Urinary bladder (tissue), 3 donors: ENCODE measurements at regions not wholly inside any gene's neighbourhood (a gene's known extent, or its start where the extent isn't known, plus 50 kb on each side); places are given as distances from the start of the nearest gene placed in this dataset.

Source experiments
- DNase-seq: peaks from one replicate; pipeline ENCODE4 v3.0.0-alpha.2; 2015; ENCODE audit errors: extremely low spot score
- H3K27ac ChIP-seq: one replicate; pipeline ENCODE4 v1.5.1; 2013; ENCODE audit warnings: low read depth, mild to moderate bottlenecking, moderate library complexity
- H3K36me3 ChIP-seq: one replicate; pipeline ENCODE4 v1.6.1; 2013; ENCODE audit warnings: mild to moderate bottlenecking, moderate library complexity; ENCODE audit not compliant: insufficient read depth
- H3K4me1 ChIP-seq: one replicate; pipeline ENCODE4 v1.6.1; 2013; ENCODE audit warnings: mild to moderate bottlenecking, moderate library complexity; ENCODE audit not compliant: insufficient read depth
- H3K4me3 ChIP-seq: one replicate; pipeline ENCODE4 v1.5.1; 2013; ENCODE audit warnings: low read depth, low read length
- WGBS: extraction: QIAGEN DNeasy Blood & Tissue Kit; methylation state at CpG from one replicate; pipeline ENCODE4 v1.1.7; 2013; 5-methylcytosine and 5-hydroxymethylcytosine counted together
- donor health status: healthy with polysubstance abuse.
- donor health status: healthy.

DNA sequence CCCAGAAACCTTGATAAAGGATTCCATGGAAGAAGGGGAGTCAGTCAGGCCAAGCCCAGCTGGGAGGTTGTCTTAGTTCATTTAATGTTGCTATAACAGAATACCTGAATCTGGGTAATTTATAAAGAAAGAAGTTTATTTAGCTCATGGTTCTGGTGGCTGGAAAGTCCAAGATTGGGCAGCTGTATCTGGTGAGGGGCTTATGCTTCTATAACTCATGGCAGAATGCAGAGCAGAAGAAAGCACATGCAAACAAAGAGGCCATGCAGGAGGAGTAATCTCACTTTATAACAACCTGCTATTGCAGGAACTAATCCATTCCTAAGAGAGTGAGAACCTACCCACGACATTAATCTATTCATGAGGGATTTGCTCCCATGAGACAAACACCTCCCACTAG, 54.2 kb upstream of the ANKRD1 start:
- Histone ChIP-seq H3K4me3 (no peak overlapping the region), H3K27ac (no peak overlapping the region), H3K4me1 (no peaks in the 10 kb centered on the region), H3K36me3 (no peaks in the 10 kb centered on the region)
- DNase-seq = no peak
- 69% methylated on average over 1 of the region's 1 CpG for WGBS

DNA sequence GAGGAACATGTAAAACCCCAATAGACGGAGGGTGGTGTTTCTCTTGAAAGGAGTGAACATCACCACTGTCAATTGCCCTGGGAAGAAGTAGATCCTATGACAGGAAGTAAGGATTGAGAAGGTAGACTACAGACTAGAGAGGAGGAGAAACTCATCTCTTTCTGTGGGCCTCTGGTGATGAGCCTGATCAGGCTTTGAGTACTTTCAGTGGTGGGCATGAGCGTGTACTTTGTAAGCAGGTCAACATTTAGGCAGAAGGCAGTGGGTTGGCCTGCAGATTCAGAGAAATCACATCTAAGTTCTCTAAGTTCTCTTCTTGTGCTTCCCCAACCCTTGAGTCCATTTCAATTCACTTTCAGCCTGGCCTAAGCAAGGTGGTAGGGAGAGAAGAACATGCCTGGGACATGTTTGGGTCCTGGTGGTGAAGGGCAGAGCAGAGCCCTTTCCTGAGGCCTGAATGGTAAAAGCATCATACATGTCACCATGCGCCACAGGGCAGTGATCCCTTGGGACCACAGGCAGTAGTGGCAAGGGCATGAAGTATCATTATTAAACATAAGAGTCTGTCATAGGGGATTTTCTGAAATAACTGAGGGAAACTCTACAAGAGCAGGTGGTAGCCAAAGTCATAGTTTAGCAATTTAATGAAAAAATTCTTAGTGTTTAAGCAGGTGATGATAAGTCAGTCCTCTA, 56.4 kb upstream of the ANKRD1 start:
- WGBS = 94% methylated on average over 3 of the region's 3 CpGs

GRCh38 chr10:90977855-90978486, 57.1 kb upstream of the ANKRD1 start:
- DNase-seq = no peak
- Histone ChIP-seq H3K4me3 (no peak overlapping the region), H3K4me1 (no peaks in the 10 kb centered on the region), H3K27ac (no peak overlapping the region), H3K36me3 (no peaks in the 10 kb centered on the region)
- WGBS = 78% methylated on average over 3 of the region's 3 CpGs

More for the DNA sequence above, 56.4 kb upstream of the ANKRD1 start:
- H3K4me1 ChIP-seq = no peaks in the 10 kb centered on the region
- no peak overlapping the region for H3K4me3 ChIP-seq
- no peak overlapping the region for H3K27ac ChIP-seq
- H3K36me3 ChIP-seq = no peaks in the 10 kb centered on the region
- DNase-seq = no peak

- H3K4me1 ChIP-seq = no peaks in the 10 kb centered on the region
- no peak overlapping the region for H3K4me3 ChIP-seq
- 83% methylated on average over 10 of the region's 10 CpGs for WGBS
- DNase-seq = no peak
- H3K27ac ChIP-seq = no peak overlapping the region
- no peaks in the 10 kb centered on the region for H3K36me3 ChIP-seq
These were observed 61.6 kb upstream of the ANKRD1 start for GRCh38 chr10:90982406-90983008.

GRCh38 chr10:90983914-90984549, 63.1 kb upstream of the ANKRD1 start:
- Histone ChIP-seq H3K36me3 (no peaks in the 10 kb centered on the region), H3K4me3 (no peak overlapping the region), H3K4me1 (no peaks in the 10 kb centered on the region), H3K27ac (no peak overlapping the region)
- 71% methylated on average over 6 of the region's 6 CpGs for WGBS
- DNase-seq = no peak

- Histone ChIP-seq H3K4me3 (no peak overlapping the region), H3K36me3 (no peaks in the 10 kb centered on the region), H3K4me1 (no peaks in the 10 kb centered on the region), H3K27ac (no peak overlapping the region)
- DNase-seq = no peak
- WGBS = 83% methylated on average over 3 of the region's 3 CpGs
These were observed 64.0 kb upstream of the ANKRD1 start for GRCh38 chr10:90984898-90985297.

DNA sequence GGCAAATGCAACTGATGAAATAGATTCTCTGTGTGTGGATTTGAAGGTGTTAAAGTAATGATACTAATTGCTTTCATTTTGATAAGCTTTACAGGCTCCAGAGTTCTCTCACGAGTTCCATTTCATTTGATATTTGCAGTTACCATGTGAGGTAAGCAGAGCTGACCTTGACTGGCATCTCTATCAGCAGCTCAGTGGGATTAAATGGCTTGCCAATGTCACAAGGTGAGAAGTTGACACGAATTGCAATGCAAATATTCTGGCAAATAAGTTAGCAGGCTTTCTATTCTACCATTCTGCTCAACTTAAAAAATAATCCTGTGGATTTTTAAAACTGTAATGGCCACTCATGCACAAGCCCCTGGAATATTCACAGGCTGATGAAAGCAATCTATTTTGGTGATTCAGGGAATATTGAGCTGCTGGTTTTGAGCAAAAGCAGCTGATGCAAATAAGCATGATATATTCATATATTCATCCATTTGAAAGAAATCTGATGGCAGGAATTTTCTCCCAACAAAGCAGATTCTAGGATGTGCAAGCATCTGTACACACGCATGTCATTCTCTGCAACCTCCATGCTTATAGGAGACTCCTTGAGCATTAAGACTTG, 64.5 kb upstream of the ANKRD1 start:
- DNase-seq = no peak
- H3K36me3 ChIP-seq = no peaks in the 10 kb centered on the region
- 45% methylated on average over 3 of the region's 3 CpGs for WGBS

DNA sequence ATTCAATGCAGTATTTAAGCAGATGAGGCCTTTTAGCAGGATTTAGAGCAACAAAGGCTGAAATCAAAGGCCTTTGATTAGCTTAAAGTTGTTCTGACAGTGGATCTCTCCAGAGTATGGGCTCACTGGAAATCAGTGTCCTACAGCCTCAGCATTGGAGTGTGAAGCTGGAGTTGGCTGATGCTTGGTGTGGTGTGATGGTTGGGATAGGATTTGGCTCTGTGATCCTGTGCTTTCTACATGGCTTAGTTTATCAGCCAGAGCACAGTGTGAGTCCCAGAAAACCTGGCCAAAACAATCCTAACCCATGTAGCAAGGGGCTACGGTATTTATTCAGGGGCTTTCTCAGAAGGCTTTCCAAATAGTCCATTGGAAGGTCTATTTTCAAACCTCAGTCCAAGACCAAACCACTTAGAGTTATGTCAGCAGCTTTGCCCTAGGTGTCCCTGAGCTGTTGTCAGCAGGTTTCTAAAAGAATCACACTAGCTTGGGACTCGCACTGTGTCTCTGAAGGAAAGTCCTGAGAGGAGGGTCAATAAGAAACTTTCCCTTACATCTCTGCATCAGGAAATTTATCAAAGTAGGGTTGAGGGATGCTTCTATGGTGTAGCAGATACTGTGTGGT, 65.4 kb upstream of the ANKRD1 start:
- Histone ChIP-seq H3K27ac (no peak overlapping the region), H3K4me3 (no peak overlapping the region), H3K36me3 (no peaks in the 10 kb centered on the region), H3K4me1 (no peaks in the 10 kb centered on the region)
- 82% methylated on average over 2 of the region's 2 CpGs for WGBS
- DNase-seq = no peak

More for the DNA sequence above, 64.5 kb upstream of the ANKRD1 start:
- no peak overlapping the region for H3K27ac ChIP-seq
- no peak overlapping the region for H3K4me3 ChIP-seq
- H3K4me1 ChIP-seq = no peaks in the 10 kb centered on the region

- WGBS = 94% methylated on average over 2 of the region's 2 CpGs
- Histone ChIP-seq H3K4me3 (no peak overlapping the region), H3K4me1 (no peaks in the 10 kb centered on the region), H3K36me3 (no peaks in the 10 kb centered on the region), H3K27ac (no peak overlapping the region)
- no peak for DNase-seq
These were observed 66.0 kb upstream of the ANKRD1 start for GRCh38 chr10:90986870-90987269.

DNA sequence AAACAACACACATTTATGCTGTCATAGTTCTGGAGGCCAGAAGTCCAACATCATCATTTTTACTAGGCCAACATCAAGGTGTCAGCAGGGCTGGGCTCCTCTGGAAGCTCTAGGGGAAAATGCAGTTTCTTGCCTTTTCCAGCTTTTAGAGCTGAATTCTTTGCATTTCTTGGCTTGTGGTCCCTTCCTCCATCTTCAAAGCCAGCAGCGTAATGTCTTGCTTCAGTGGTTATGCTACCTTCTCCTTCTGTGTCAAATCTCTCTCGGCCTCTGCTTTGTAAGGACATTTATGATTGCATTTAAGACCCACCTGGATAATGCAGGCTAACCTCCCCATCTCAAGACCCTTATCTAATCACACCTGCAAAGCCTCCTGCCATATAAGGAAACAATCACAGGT, 66.5 kb upstream of the ANKRD1 start:
- no peak overlapping the region for H3K27ac ChIP-seq
- no peak overlapping the region for H3K4me3 ChIP-seq
- H3K36me3 ChIP-seq = no peaks in the 10 kb centered on the region
- 80% methylated on average over 2 of the region's 2 CpGs for WGBS
- no peak for DNase-seq
- H3K4me1 ChIP-seq = no peaks in the 10 kb centered on the region

GRCh38 chr10:90988024-90988423, 67.1 kb upstream of the ANKRD1 start:
- Histone ChIP-seq H3K4me1 (no peaks in the 10 kb centered on the region), H3K36me3 (no peaks in the 10 kb centered on the region), H3K4me3 (no peak overlapping the region), H3K27ac (no peak overlapping the region)
- 96% methylated on average over 4 of the region's 4 CpGs for WGBS
- DNase-seq = no peak

GRCh38 chr10:90988802-90989201, 67.9 kb upstream of the ANKRD1 start:
- no peak for DNase-seq

GRCh38 chr10:90989378-90989777, 68.5 kb upstream of the ANKRD1 start:
- no peaks in the 10 kb centered on the region for H3K4me1 ChIP-seq
- no peak overlapping the region for H3K4me3 ChIP-seq
- 77% methylated on average over 3 of the region's 3 CpGs for WGBS
- H3K36me3 ChIP-seq = no peaks in the 10 kb centered on the region
- DNase-seq = no peak
- H3K27ac ChIP-seq = no peak overlapping the region

More at GRCh38 chr10:90988802-90989201, 67.9 kb upstream of the ANKRD1 start:
- Histone ChIP-seq H3K36me3 (no peaks in the 10 kb centered on the region), H3K27ac (no peak overlapping the region), H3K4me3 (no peak overlapping the region), H3K4me1 (no peaks in the 10 kb centered on the region)
- WGBS = 86% methylated on average over 5 of the region's 5 CpGs
